H1 (cell line): ENCODE measurements at regions not wholly inside any gene's neighbourhood (a gene's known extent, or its start where the extent isn't known, plus 50 kb on each side); places are given as distances from the start of the nearest gene placed in this dataset.
A peak's percentile ranks its signal among the peaks of the same experiment; 100 is the strongest.

Experiments
- CTCF ChIA-PET: fragments of 300-600 bp; sonication (Branson Sonifier 250); formaldehyde crosslinking; loops from one replicate; lab custom pipeline; 2021; ENCODE audit not compliant: partially characterized antibody; lab: Charles Lee
- POLR2A ChIA-PET: fragments of 300-600 bp; sonication (Branson Sonifier 250); formaldehyde crosslinking; loops from one replicate; lab custom pipeline; 2021; ENCODE audit warnings: inconsistent platforms; ENCODE audit not compliant: partially characterized antibody; lab: Charles Lee
- DNase-seq, 2 experiments: peaks; one replicate each; pipeline versions ENCODE4 v3.0.0 to v3.0.0-alpha.2; 2010 to 2022; ENCODE audit warnings: low spot score in 2 of 2, low read depth in 1 of 2, mixed read lengths in 1 of 2
- FAIRE-seq: peaks from 2 replicates; lab custom pipeline; 2011; peaks lifted over from hg19 to GRCh38; lab: Jason Lieb, UNC
- H2AFZ ChIP-seq: 2 replicates; pipeline ENCODE4 v1.8.1; 2012; ENCODE audit warnings: low read length, inconsistent platforms
- H2AK5ac ChIP-seq: 2 replicates; pipeline ENCODE4 v1.6.1; 2013; ENCODE audit warnings: low read depth, low read length
- H2BK120ac ChIP-seq: replicated peaks from 2 replicates; pipeline ENCODE3; 2013; ENCODE audit warnings: low read depth, low read length, inconsistent platforms
- H2BK12ac ChIP-seq: 2 replicates; pipeline ENCODE4 v1.6.1; 2013; ENCODE audit warnings: low read depth, low read length
- H2BK15ac ChIP-seq: 2 replicates; pipeline ENCODE4 v1.6.1; 2013; ENCODE audit warnings: low read length
- H2BK20ac ChIP-seq: 2 replicates; pipeline ENCODE4 v1.6.1; 2013; ENCODE audit warnings: low read length
- H2BK5ac ChIP-seq: 2 replicates; pipeline ENCODE4 v1.6.1; 2013; ENCODE audit warnings: low read depth, low read length
- H3K14ac ChIP-seq: 2 replicates; pipeline ENCODE4 v1.6.1; 2013; ENCODE audit warnings: inconsistent platforms; ENCODE audit not compliant: insufficient read length
- H3K18ac ChIP-seq: 2 replicates; pipeline ENCODE4 v1.6.1; 2013; ENCODE audit warnings: low read length; ENCODE audit errors: extremely low read depth
- H3K23ac ChIP-seq: 2 replicates; pipeline ENCODE4 v1.6.1; 2013; ENCODE audit warnings: inconsistent platforms; ENCODE audit not compliant: insufficient read length
- H3K23me2 ChIP-seq: 2 replicates; pipeline ENCODE4 v1.6.1; 2013; ENCODE audit warnings: low read depth, low read length
- H3K27ac ChIP-seq: 2 replicates; pipeline ENCODE4 v1.6.1; 2011; ENCODE audit warnings: low read depth, low read length, inconsistent platforms
- H3K27me3 ChIP-seq, 4 experiments: replicated peaks in 1 of 4; 1 replicate in 1 of 4; 2 replicates in 3 of 4; pipeline versions ENCODE4 v1.6.1 to v1.8.1; 2011 to 2013; ENCODE audit warnings: low read length in 3 of 4, mild to moderate bottlenecking in 3 of 4, inconsistent platforms in 2 of 4, mixed read lengths in 2 of 4, moderate library complexity in 1 of 4; ENCODE audit not compliant: control insufficient read depth in 3 of 4, insufficient read depth in 3 of 4; ENCODE audit errors: extremely low read depth in 1 of 4
- H3K36me3 ChIP-seq, 4 experiments: 2 replicates each; pipeline versions ENCODE4 v1.6.1 to v1.8.1; 2011 to 2013; ENCODE audit warnings: mild to moderate bottlenecking in 4 of 4, low read length in 3 of 4, moderate library complexity in 2 of 4, control low read depth in 1 of 4, inconsistent platforms in 1 of 4; ENCODE audit not compliant: insufficient read depth in 4 of 4, control insufficient read depth in 2 of 4
- H3K4ac ChIP-seq: replicated peaks from 2 replicates; pipeline ENCODE3; 2013; ENCODE audit warnings: low read length, low read depth, mixed read lengths, inconsistent platforms; ENCODE audit not compliant: insufficient read length
- H3K4me1 ChIP-seq, 4 experiments: replicated peaks in 1 of 4; 1 replicate in 1 of 4; 2 replicates in 3 of 4; pipeline versions ENCODE4 v1.6.1 to v1.8.1; 2011 to 2013; ENCODE audit warnings: low read length in 3 of 4, inconsistent platforms in 2 of 4, mixed read lengths in 1 of 4; ENCODE audit not compliant: insufficient read depth in 4 of 4, control insufficient read depth in 3 of 4
- H3K4me2 ChIP-seq, 2 experiments: 2 replicates each; pipeline versions ENCODE4 v1.6.1 to v1.8.1; 2011 to 2013; ENCODE audit warnings: low read depth in 2 of 2, low read length in 2 of 2, control low read depth in 1 of 2, inconsistent platforms in 1 of 2, mild to moderate bottlenecking in 1 of 2; ENCODE audit not compliant: insufficient read depth in 1 of 2
- H3K4me3 ChIP-seq, 4 experiments: fragments of 200-600, 300-600 bp in 1 of 4; sonication (generic), shearing (Covaris generic), sonication (Bioruptor Twin) in 1 of 4; 2 replicates each; pipeline versions ENCODE4 v1.5.1 to v1.8.1; 2011 to 2016; ENCODE audit warnings: low read length in 4 of 4, low read depth in 3 of 4, control low read depth in 2 of 4, inconsistent platforms in 2 of 4, mild to moderate bottlenecking in 2 of 4, mixed read lengths in 1 of 4, moderate library complexity in 1 of 4; ENCODE audit not compliant: insufficient read depth in 2 of 4; ENCODE audit errors: extremely low read depth in 1 of 4
- H3K56ac ChIP-seq: replicated peaks from 2 replicates; pipeline ENCODE3; 2013; ENCODE audit warnings: low read depth, mild to moderate bottlenecking, mixed read lengths, low read length, inconsistent platforms; ENCODE audit not compliant: insufficient read length
- H3K79me1 ChIP-seq: 2 replicates; pipeline ENCODE4 v1.6.1; 2013; ENCODE audit warnings: low read depth, low read length, control low read depth
- H3K79me2 ChIP-seq, 2 experiments: 2 replicates each; pipeline versions ENCODE4 v1.6.1 to v1.8.1; 2012 to 2013; ENCODE audit warnings: low read length in 2 of 2, mild to moderate bottlenecking in 2 of 2, inconsistent platforms in 1 of 2; ENCODE audit not compliant: insufficient read depth in 2 of 2, control insufficient read depth in 1 of 2
- H3K9ac ChIP-seq, 4 experiments: replicated peaks in 1 of 4; 1 replicate in 1 of 4; 2 replicates in 3 of 4; pipeline versions ENCODE4 v1.6.1 to v1.8.1; 2011 to 2013; ENCODE audit warnings: low read depth in 3 of 4, low read length in 3 of 4, control low read depth in 2 of 4, mild to moderate bottlenecking in 2 of 4, moderate library complexity in 2 of 4, inconsistent platforms in 1 of 4; ENCODE audit errors: extremely low read depth in 1 of 4
- H3K9me3 ChIP-seq, 2 experiments: 2 replicates each; pipeline versions ENCODE4 v1.6.1 to v1.8.1; 2012 to 2013; ENCODE audit warnings: mild to moderate bottlenecking in 2 of 2, moderate library complexity in 2 of 2, control low read depth in 1 of 2, inconsistent platforms in 1 of 2, low read depth in 1 of 2, low read length in 1 of 2, mixed read lengths in 1 of 2; ENCODE audit not compliant: insufficient read depth in 2 of 2
- H4K20me1 ChIP-seq, 2 experiments: replicated peaks in 1 of 2; 2 replicates each; pipeline versions ENCODE3 to v1.8.1; 2011 to 2013; ENCODE audit warnings: inconsistent platforms in 2 of 2, low read length in 2 of 2, mild to moderate bottlenecking in 1 of 2; ENCODE audit not compliant: insufficient read depth in 2 of 2, control insufficient read depth in 1 of 2
- H4K5ac ChIP-seq: 2 replicates; pipeline ENCODE4 v1.6.1; 2013; ENCODE audit warnings: low read length, low read depth, mixed read lengths, inconsistent platforms; ENCODE audit not compliant: insufficient read length
- H4K8ac ChIP-seq: 2 replicates; pipeline ENCODE4 v1.8.0; 2013; ENCODE audit warnings: mild to moderate bottlenecking, moderate library complexity, low read length, inconsistent platforms; ENCODE audit not compliant: insufficient read depth; ENCODE audit errors: extremely low read depth
- H4K91ac ChIP-seq: replicated peaks from 2 replicates; pipeline ENCODE3; 2013; ENCODE audit warnings: low read length, mixed read lengths, inconsistent platforms; ENCODE audit not compliant: insufficient read length
- HDAC2 ChIP-seq, 2 experiments: fragments of 300-600 bp in 1 of 2; sonication (generic) in 1 of 2; IDR thresholded peaks; 2 replicates each; pipeline ENCODE4 v1.6.1; 2011 to 2012; ENCODE audit warnings: low read depth in 2 of 2, low read length in 2 of 2, mild to moderate bottlenecking in 2 of 2, moderate library complexity in 2 of 2, borderline replicate concordance in 1 of 2, inconsistent platforms in 1 of 2
- MAFK ChIP-seq: IDR thresholded peaks from 2 replicates; pipeline ENCODE4 v1.6.1; 2012; ENCODE audit warnings: low read depth, mild to moderate bottlenecking, improper control_type of control experiment, low read length
- WGBS, 2 experiments: shearing (Covaris generic) in 1 of 2; methylation state at CpG; one replicate each; pipeline versions ENCODE4 v1.1.6 to v1.1.7; 2013 to 2015; ENCODE audit warnings: low lambda C conversion rate in 2 of 2, mixed read lengths in 2 of 2, inconsistent platforms in 1 of 2, low coverage in 1 of 2, missing lambda C conversion rate in 1 of 2; ENCODE audit not compliant: insufficient replicate concordance in 2 of 2, insufficient coverage in 1 of 2, insufficient read length in 1 of 2; ENCODE audit errors: extremely low coverage in 1 of 2, missing lambda C conversion rate in 1 of 2; 5-methylcytosine and 5-hydroxymethylcytosine counted together

DNA sequence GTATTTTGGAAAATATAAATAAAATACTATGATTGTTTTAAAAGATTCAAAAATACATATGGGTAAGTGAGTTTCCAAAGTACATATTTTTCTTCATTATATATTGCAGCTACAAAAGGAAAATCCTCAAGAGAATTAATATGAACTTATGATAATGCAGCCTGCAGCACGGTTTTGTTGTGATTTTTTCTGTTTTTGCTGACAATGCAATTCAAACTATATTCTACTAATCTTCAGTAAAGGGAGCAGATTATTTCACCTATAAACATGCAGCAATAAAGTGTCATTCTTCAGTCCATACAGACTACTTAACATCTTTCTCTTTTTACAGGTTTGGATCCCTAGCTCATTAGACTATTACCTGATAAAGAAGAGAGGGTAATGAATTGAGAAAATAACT lies 582.1 kb upstream of the MGAT4C start:
- Histone ChIP-seq H4K5ac (no peak overlapping the region), H2AK5ac (no peak overlapping the region), H3K56ac (no peak overlapping the region), H3K79me2 (no peaks in the 10 kb centered on the region), H3K18ac (no peak overlapping the region), H2BK15ac (no peak overlapping the region), H2AFZ (no peak overlapping the region), H3K14ac (no peak overlapping the region), H2BK5ac (no peak overlapping the region), H3K23ac (no peak overlapping the region), H4K91ac (no peak overlapping the region), H3K36me3 (no peaks in the 10 kb centered on the region), H2BK12ac (no peak overlapping the region), H3K4me2 (no peak overlapping the region), H2BK20ac (no peak overlapping the region), H2BK120ac (no peak overlapping the region), H3K9ac (no peak overlapping the region), H3K4me3 (no peak overlapping the region), H3K4me1 (peaks cover 0 to 9% (median 3%) of the 10 kb centered on the region in 4 experiments; a peak in 4 of 7 replicates), H3K27ac (no peak overlapping the region), H3K4ac (no peak overlapping the region), H4K20me1 (no peaks in the 10 kb centered on the region), H3K9me3 (no peaks in the 10 kb centered on the region), H3K23me2 (no peaks in the 10 kb centered on the region), H3K79me1 (no peaks in the 10 kb centered on the region), H4K8ac (no peak overlapping the region), H3K27me3 (no peaks in the 10 kb centered on the region)
- TF ChIP-seq MAFK: peak; percentile 91
- TF ChIP-seq HDAC2 (IDR thresholded peaks at IDR 0.05; ENCODE audit: borderline replicate concordance in 1 of 2, low read depth in 2 of 2, low read length in 2 of 2): no peak
- ChIA-PET POLR2A (no interaction called here), CTCF (no interaction called here)
- WGBS, 2 experiments: 92% methylated on average over 1 of the region's 1 CpG; no CpG with 5 or more reads in 1 of the 2 experiments
- FAIRE-seq (no peak), DNase-seq (no peak)
